Fibroblast of skin of left quadriceps (primary cell): ENCODE measurements at regions not wholly inside any gene's neighbourhood (a gene's known extent, or its start where the extent isn't known, plus 50 kb on each side); places are given as distances from the start of the nearest gene placed in this dataset.

Experiments
- DNase-seq, 2 experiments: peaks; one replicate each; pipeline ENCODE4 v3.0.0-alpha.2; 2013; ENCODE audit warnings: low read depth in 2 of 2

GRCh38 chr6:113291751-113292445 is 565.2 kb upstream of the MARCKS start:
- peak in 1 of 2 experiments; percentile 21 for DNase-seq

- DNase-seq = peak; percentile 53 to 56
These were observed 564.3 kb upstream of the MARCKS start for GRCh38 chr6:113292646-113293422.

GRCh38 chr6:113293423-113293740 is 563.8 kb upstream of the MARCKS start:
- no peak for DNase-seq

DNA sequence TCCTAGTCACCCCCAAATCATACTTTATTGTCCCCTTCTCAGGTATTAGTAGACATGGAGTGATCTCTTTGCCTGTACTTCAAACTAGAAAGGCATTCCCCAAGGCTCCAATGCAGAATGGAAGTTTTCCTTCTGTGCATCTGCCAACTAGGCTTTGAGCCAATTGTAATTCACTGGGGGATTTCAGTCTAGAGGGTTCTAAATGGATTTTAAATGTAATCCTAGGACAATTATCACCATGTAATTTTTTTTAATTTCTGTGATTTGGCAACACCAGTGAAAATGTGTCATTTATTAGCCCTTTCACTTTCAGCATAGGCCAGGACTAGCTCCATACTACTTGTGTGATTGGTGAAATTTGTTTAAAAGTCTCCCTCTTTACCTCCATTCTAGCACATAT is 557.6 kb upstream of the MARCKS start:
- DNase-seq = peak in 1 of 2 experiments; percentile 23

DNA sequence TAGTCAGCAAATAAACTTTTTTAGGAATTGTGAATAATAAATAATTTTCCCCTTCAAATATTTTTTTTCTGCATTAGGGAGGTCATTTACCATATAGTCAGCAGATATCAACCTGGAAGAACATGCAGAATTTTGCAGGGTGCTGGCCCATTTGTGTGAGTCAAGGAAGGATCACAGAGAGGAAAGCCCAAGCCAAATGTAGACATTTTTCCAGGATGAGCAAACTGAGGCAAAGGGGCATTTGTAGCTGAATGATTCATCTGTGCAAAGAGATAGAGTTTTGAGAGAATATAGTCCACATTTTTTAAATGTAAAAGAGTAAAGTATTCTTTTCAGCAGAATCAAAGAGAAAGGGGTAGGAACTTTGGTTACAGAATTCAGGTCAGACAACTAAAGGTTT is 555.5 kb upstream of the MARCKS start:
- DNase-seq = no peak

DNA sequence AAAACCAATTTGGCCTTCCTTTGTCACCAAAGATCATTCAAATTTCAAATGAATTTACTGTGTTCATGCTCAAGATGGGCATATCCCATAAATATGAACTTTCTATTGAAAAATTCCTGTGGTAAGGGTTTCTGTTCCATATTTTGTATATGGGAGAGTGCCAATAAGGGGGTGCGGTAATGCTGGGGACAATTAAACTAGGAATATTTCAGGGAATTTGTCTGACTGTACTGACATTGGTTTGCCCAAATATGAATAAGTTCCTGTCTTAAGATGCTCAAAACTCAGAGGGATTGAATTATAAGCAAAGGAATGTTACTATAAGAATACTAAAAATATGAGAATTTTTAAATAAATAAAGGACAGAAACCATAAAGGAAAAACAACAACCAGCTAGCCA is 553.0 kb upstream of the MARCKS start:
- peak in 1 of 2 experiments; percentile 40 for DNase-seq

- DNase-seq = no peak
These were observed 550.5 kb upstream of the MARCKS start for GRCh38 chr6:113306552-113307145.

- no peak for DNase-seq
These were observed 548.9 kb upstream of the MARCKS start for GRCh38 chr6:113308266-113308665.

DNA sequence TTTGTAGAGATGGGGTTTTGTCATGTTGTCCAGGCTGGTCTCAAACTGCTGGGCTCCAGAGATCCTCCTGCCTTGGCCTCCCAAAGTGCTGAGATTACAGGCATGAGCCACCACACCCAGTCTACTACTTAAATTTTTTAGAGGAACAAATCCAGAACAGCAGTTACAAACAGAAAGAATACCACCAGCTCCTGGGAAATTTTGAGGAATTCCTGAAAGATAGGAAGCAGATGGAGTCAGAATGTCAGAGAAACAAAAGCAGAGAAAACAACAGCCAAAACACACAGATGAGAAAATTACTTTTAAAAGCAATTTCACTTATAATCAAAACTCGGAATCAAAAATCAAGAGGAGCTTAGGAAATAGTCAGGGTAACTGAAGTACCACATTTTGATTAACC is 543.3 kb upstream of the MARCKS start:
- DNase-seq = no peak

DNA sequence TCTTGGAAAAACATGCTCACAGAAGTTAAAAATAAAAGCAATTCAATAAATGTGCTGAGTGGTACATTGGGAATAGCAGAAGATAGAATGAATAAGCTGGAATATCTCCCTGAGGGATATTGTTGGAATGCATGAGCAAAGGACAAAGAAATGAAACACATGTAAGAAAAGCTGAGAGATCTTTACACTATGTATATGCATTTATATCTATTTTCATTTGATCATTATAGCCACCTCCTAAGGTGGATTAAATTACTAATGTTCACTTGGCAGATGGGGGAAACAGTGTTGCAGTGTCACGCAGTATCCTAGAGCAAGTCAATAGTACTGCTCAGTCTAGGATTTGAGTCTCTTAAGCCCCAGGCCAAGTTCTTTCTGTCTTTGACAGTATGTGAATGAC is 542.0 kb upstream of the MARCKS start:
- no peak for DNase-seq

GRCh38 chr6:113315879-113316278 is 541.3 kb upstream of the MARCKS start:
- DNase-seq = no peak

- no peak for DNase-seq
These were observed 539.7 kb upstream of the MARCKS start for GRCh38 chr6:113317442-113317841.

GRCh38 chr6:113317891-113318574 is 539.1 kb upstream of the MARCKS start:
- no peak for DNase-seq

DNA sequence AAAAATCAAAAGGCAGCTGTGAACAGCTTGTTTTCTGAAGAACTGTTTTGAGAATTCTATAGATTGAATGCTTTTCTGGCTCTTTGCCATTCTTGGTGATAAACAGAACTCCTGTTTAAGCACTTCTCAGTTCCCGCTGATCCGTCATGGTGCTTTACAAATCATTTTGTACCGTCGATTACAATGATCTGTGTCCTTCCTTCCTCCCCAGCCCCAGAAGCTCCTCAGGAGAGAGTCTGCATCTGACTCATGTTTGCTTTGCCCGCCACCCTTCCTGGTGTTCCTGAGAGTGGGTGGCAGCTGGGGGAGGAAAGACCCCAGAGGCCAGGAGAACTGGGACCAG is 538.6 kb upstream of the MARCKS start:
- no peak for DNase-seq

DNA sequence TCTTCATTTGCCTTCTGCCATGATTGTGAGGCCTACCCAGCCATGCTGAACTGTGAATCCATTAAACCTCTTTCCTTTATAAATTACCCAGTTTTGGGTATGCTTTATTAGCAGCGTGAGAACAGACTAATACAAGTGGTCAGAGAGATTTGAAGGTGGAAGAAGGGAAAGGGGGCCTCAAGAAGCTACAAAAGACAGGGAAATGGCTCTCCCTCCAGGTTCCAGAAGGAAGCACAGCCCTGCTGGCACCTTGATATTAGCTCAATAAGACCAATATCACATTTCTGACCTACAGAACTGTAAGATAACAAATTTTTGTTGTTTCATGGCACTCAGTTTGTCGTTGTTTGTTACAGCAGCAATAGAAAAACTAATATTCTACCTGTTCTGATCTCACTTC is 536.5 kb upstream of the MARCKS start:
- no peak for DNase-seq

GRCh38 chr6:113326781-113327180 is 530.4 kb upstream of the MARCKS start:
- DNase-seq = no peak

DNA sequence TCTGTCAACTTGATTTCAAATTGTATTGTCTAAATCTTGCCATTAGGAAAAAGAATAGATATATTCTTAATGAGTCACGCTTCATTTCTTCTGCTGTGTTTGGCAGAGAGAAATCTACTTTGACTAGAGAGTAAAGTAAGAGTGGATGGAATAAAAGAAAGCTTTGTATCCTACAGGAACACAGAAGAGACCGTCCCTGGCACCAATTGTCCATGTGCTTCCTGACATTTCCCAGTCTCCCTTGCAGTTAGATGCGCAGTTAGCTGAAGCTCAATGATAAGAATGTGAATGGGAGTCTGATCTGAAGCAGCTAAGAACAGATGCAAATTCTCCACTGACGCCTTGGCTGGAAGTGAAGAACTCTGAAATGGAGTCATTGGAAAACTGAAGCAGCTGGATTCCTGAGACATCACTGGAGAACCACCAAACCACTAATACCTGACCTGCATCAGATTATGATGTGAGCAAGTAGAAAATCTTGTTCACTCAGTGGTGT is 528.2 kb upstream of the MARCKS start:
- peak in 1 of 2 experiments; percentile 38 for DNase-seq

- no peak for DNase-seq
These were observed 527.1 kb upstream of the MARCKS start for GRCh38 chr6:113329942-113330635.

- DNase-seq = no peak
These were observed 526.6 kb upstream of the MARCKS start for GRCh38 chr6:113330636-113330946.

DNA sequence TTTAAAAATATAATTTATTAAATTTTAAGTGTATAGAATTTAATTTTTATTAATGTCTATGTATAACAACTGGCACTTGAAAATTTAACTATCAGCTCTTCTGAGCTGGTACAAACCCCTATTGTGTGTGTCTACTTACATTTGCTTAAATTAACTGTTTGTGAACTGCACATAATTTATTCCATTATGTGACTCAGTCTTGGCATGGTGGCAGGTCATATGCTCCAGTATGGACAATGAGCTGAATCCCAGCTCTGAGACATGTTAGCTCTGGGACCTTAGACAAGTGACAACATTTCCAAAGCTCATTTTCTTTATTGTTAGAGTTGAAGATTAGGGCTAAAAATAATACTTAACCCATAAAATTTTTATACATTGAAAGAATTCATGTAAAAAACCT is 526.1 kb upstream of the MARCKS start:
- DNase-seq = no peak

DNA sequence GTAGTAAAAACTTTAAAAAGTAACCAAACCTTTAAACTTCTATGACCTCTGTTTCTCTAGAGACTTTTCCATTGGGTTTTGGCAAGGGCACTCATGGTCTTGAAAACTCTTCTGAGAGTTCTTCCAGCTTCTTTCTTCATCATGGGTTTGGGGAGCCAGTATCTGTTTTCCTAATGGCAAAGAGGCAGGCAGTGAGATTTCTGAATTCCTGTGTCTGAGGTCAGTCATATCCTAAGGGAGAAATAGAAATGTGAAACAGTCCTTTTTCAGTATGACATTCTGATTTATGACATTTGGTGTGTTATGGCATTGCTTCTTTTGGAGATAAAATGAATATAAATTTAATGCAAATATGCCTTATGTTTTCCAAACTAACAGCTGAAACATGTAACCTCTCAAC is 518.5 kb upstream of the MARCKS start:
- DNase-seq = peak in 1 of 2 experiments; percentile 71

DNA sequence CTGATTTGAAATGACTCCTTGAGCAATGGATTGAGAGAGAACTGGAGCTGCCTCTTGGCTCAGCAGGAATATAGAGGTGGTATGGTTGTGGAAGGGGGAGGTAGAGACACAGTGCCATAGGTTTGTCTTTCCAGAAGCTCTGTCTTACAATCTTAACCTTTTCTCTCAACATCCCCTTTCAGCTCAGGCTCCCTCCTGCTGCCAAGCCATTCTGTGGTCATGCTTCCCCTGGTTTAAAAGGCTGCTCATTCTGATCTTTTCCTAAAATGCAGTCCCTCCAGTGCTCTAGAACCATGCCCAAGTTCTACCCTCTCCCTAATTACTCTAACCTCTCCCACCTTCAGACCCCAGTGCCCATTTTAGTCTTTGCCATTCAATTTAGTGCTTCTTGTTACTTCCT is 517.9 kb upstream of the MARCKS start:
- DNase-seq = no peak
